ENCODE measurements at regions not wholly inside any gene's neighbourhood (a gene's known extent, or its start where the extent isn't known, plus 50 kb on each side); places are given as distances from the start of the nearest gene placed in this dataset.
A peak's percentile ranks its signal among the peaks of the same experiment; 100 is the strongest.
"Not testable (repeated sequence)": the region's sequence is repeated elsewhere in the genome, so short reads cannot be mapped to it uniquely, and the experiment has no call there.

GRCh38 chr15:35256551-35256950 is 171.5 kb upstream of the NANOGP8 start:
- no peak overlapping the region for H3K4me3 ChIP-seq (ENCODE audit: insufficient read depth, low read length)
- no peaks in the 10 kb centered on the region for H3K27me3 ChIP-seq (ENCODE audit: insufficient read depth, low read length)
- H3K79me2 ChIP-seq (ENCODE audit: insufficient read depth, low read length) = no peaks in the 10 kb centered on the region
- H3K4me1 ChIP-seq (ENCODE audit: insufficient read depth, low read length) = peaks cover 2% of the 10 kb centered on the region
- H4K20me1 ChIP-seq (ENCODE audit: insufficient read depth, low read length) = no peaks in the 10 kb centered on the region
- TF ChIP-seq CTCF (IDR thresholded peaks at IDR 0.05; ENCODE audit: extremely low read depth, low read depth, low read length) = no peak
- peak overlapping the region; percentile 34 for H2AFZ ChIP-seq (ENCODE audit: low read length)
- H3K36me3 ChIP-seq (ENCODE audit: insufficient read depth, low read length) = no peaks in the 10 kb centered on the region
- DNase-seq (ENCODE audit: insufficient read length, low spot score, missing footprints) = no peak
- no peak overlapping the region for H3K4me2 ChIP-seq (ENCODE audit: insufficient read depth, low read length)
- no peak overlapping the region for H3K27ac ChIP-seq (ENCODE audit: low read depth, low read length)
- no peaks in the 10 kb centered on the region for H3K9me3 ChIP-seq (ENCODE audit: low read depth, low read length)

GRCh38 chr15:35256141-35256540 is 171.0 kb upstream of the NANOGP8 start:
- Histone ChIP-seq H3K4me3 (ENCODE audit: insufficient read depth, low read length) (no peak overlapping the region), H3K4me2 (ENCODE audit: insufficient read depth, low read length) (no peak overlapping the region), H2AFZ (ENCODE audit: low read length) (no peak overlapping the region), H3K4me1 (ENCODE audit: insufficient read depth, low read length) (peaks cover 2% of the 10 kb centered on the region), H3K9me3 (ENCODE audit: low read depth, low read length) (no peaks in the 10 kb centered on the region), H4K20me1 (ENCODE audit: insufficient read depth, low read length) (no peaks in the 10 kb centered on the region), H3K27me3 (ENCODE audit: insufficient read depth, low read length) (no peaks in the 10 kb centered on the region), H3K36me3 (ENCODE audit: insufficient read depth, low read length) (no peaks in the 10 kb centered on the region), H3K79me2 (ENCODE audit: insufficient read depth, low read length) (no peaks in the 10 kb centered on the region), H3K27ac (ENCODE audit: low read depth, low read length) (no peak overlapping the region)
- DNase-seq (ENCODE audit: insufficient read length, low spot score, missing footprints) = peak; percentile 15
- no peak for TF ChIP-seq CTCF (IDR thresholded peaks at IDR 0.05; ENCODE audit: extremely low read depth, low read depth, low read length)

GRCh38 chr15:35254908-35255307 is 169.8 kb upstream of the NANOGP8 start:
- DNase-seq (ENCODE audit: insufficient read length, low spot score, missing footprints); H2AFZ ChIP-seq (ENCODE audit: low read length); H4K20me1 ChIP-seq (ENCODE audit: insufficient read depth, low read length); H3K9me3 ChIP-seq (ENCODE audit: low read depth, low read length); H3K4me1 ChIP-seq (ENCODE audit: insufficient read depth, low read length); H3K79me2 ChIP-seq (ENCODE audit: insufficient read depth, low read length); H3K27me3 ChIP-seq (ENCODE audit: insufficient read depth, low read length); H3K27ac ChIP-seq (ENCODE audit: low read depth, low read length); H3K4me2 ChIP-seq (ENCODE audit: insufficient read depth, low read length); H3K36me3 ChIP-seq (ENCODE audit: insufficient read depth, low read length); H3K4me3 ChIP-seq (ENCODE audit: insufficient read depth, low read length): not testable (repeated sequence)

GRCh38 chr15:35254062-35254461 is 169.0 kb upstream of the NANOGP8 start:
- no peak for TF ChIP-seq CTCF (IDR thresholded peaks at IDR 0.05; ENCODE audit: extremely low read depth, low read depth, low read length)
- Histone ChIP-seq H4K20me1 (ENCODE audit: insufficient read depth, low read length) (no peaks in the 10 kb centered on the region), H3K9me3 (ENCODE audit: low read depth, low read length) (no peaks in the 10 kb centered on the region), H3K27ac (ENCODE audit: low read depth, low read length) (no peak overlapping the region), H3K4me3 (ENCODE audit: insufficient read depth, low read length) (no peak overlapping the region), H3K4me1 (ENCODE audit: insufficient read depth, low read length) (peaks cover 2% of the 10 kb centered on the region), H3K27me3 (ENCODE audit: insufficient read depth, low read length) (no peaks in the 10 kb centered on the region), H3K79me2 (ENCODE audit: insufficient read depth, low read length) (no peaks in the 10 kb centered on the region), H3K36me3 (ENCODE audit: insufficient read depth, low read length) (no peaks in the 10 kb centered on the region), H3K4me2 (ENCODE audit: insufficient read depth, low read length) (no peak overlapping the region), H2AFZ (ENCODE audit: low read length) (no peak overlapping the region)
- DNase-seq (ENCODE audit: insufficient read length, low spot score, missing footprints) = no peak

All from osteoblast (primary cell).